Hepatocyte (in vitro differentiated cells): ENCODE measurements at regions not wholly inside any gene's neighbourhood (a gene's known extent, or its start where the extent isn't known, plus 50 kb on each side); places are given as distances from the start of the nearest gene placed in this dataset.

Experiments used
- DNase-seq: peaks from one replicate; pipeline ENCODE4 v3.0.0-alpha.2; 2016; ENCODE audit warnings: low spot score
- H2AFZ ChIP-seq: fragments of 200-600 bp; sonication (generic); 2 replicates; pipeline ENCODE4 v1.6.0; 2016; ENCODE audit warnings: antibody characterized with exemption, mild to moderate bottlenecking
- H3K27ac ChIP-seq: fragments of 200-600 bp; sonication (generic); 2 replicates; pipeline ENCODE4 v1.5.1; 2016; ENCODE audit warnings: mild to moderate bottlenecking
- H3K27me3 ChIP-seq: fragments of 200-600 bp; sonication (generic); 2 replicates; pipeline ENCODE4 v1.6.1; 2016
- H3K36me3 ChIP-seq: fragments of 200-600 bp; sonication (generic); replicated peaks from 2 replicates; pipeline ENCODE4 v1.5.1; 2016; ENCODE audit warnings: low read depth; ENCODE audit not compliant: insufficient read depth
- H3K4me1 ChIP-seq: fragments of 200-600 bp; sonication (generic); 2 replicates; pipeline ENCODE4 v1.5.1; 2016; ENCODE audit warnings: mild to moderate bottlenecking, moderate library complexity; ENCODE audit not compliant: insufficient read depth
- H3K4me2 ChIP-seq: fragments of 200-600 bp; sonication (generic); 2 replicates; pipeline ENCODE4 v1.6.0; 2016
- H3K4me3 ChIP-seq: fragments of 200-600 bp; sonication (generic); 2 replicates; pipeline ENCODE4 v1.5.1; 2016; ENCODE audit warnings: mild to moderate bottlenecking
- H3K79me2 ChIP-seq: fragments of 200-600 bp; sonication (generic); 2 replicates; pipeline ENCODE4 v1.6.0; 2017; ENCODE audit warnings: mild to moderate bottlenecking
- H3K9me2 ChIP-seq: fragments of 200-600 bp; sonication (generic); replicated peaks from 2 replicates; pipeline ENCODE4 v1.6.0; 2017; ENCODE audit warnings: mild to moderate bottlenecking; ENCODE audit not compliant: insufficient read depth
- H3K9me3 ChIP-seq: fragments of 200-600 bp; sonication (generic); 2 replicates; pipeline ENCODE4 v1.5.1; 2016; ENCODE audit warnings: low read depth, mild to moderate bottlenecking
- H4K20me1 ChIP-seq: fragments of 200-600 bp; sonication (generic); 2 replicates; pipeline ENCODE4 v1.6.0; 2016; ENCODE audit warnings: mild to moderate bottlenecking; ENCODE audit not compliant: insufficient read depth, poor library complexity, severe bottlenecking
- EZH2 ChIP-seq: fragments of 200-600 bp; sonication (generic); IDR thresholded peaks from 2 replicates; pipeline ENCODE4 v1.6.1; 2016; ENCODE audit warnings: antibody characterized with exemption, mild to moderate bottlenecking, borderline replicate concordance
- EZH2phosphoT487 ChIP-seq: fragments of 200-600 bp; sonication (generic); IDR thresholded peaks from one replicate; pipeline ENCODE4 v1.6.1; 2018; ENCODE audit warnings: antibody characterized with exemption, mild to moderate bottlenecking, low read depth, moderate library complexity; ENCODE audit not compliant: unreplicated experiment, severe bottlenecking
- WGBS: methylation state at CpG from one replicate; pipeline ENCODE4 v1.1.6; 2016; ENCODE audit warnings: low lambda C conversion rate; ENCODE audit errors: missing lambda C conversion rate; 5-methylcytosine and 5-hydroxymethylcytosine counted together
- TF ChIP-seq, protein P1 (sequence below): fragments of 200-600 bp; sonication (generic); IDR thresholded peaks from 2 replicates; pipeline ENCODE4 v1.5.1; 2016; ENCODE audit warnings: antibody characterized with exemption, mild to moderate bottlenecking; ENCODE audit not compliant: poor library complexity

DNA sequence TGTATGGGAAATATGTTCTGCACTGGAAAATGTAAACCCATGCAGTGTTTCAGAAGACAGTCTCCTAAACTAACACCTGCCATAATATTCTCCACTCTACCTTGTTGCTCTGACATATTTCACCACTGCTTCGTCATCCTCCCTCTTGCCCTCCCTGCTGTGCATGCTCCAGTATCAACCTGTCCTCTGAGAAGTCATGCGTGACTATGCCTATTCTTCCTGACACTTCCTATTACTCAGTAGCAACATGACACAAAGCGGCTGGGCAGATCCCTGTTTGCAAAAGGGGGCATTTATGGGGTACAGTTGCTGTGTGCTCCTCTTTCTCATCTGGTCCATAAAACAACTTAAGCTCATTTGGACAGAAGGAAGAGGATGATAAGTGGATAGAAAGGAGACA is 805.6 kb upstream of the EEF2KMT start:
- H3K4me3 ChIP-seq: no peak overlapping the region
- H3K27me3 ChIP-seq: no peaks in the 10 kb centered on the region
- no peak overlapping the region for H3K4me2 ChIP-seq
- TF ChIP-seq EZH2phosphoT487 (no peak), EZH2 (no peak)
- TF ChIP-seq, protein P1, sequence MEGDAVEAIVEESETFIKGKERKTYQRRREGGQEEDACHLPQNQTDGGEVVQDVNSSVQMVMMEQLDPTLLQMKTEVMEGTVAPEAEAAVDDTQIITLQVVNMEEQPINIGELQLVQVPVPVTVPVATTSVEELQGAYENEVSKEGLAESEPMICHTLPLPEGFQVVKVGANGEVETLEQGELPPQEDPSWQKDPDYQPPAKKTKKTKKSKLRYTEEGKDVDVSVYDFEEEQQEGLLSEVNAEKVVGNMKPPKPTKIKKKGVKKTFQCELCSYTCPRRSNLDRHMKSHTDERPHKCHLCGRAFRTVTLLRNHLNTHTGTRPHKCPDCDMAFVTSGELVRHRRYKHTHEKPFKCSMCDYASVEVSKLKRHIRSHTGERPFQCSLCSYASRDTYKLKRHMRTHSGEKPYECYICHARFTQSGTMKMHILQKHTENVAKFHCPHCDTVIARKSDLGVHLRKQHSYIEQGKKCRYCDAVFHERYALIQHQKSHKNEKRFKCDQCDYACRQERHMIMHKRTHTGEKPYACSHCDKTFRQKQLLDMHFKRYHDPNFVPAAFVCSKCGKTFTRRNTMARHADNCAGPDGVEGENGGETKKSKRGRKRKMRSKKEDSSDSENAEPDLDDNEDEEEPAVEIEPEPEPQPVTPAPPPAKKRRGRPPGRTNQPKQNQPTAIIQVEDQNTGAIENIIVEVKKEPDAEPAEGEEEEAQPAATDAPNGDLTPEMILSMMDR: no peak
- 80% methylated on average over 3 of the region's 3 CpGs for WGBS
- H3K9me3 ChIP-seq: no peaks in the 10 kb centered on the region
- no peaks in the 10 kb centered on the region for H3K36me3 ChIP-seq
- no peak overlapping the region for H2AFZ ChIP-seq
- no peaks in the 10 kb centered on the region for H3K4me1 ChIP-seq
- H3K9me2 ChIP-seq: no peaks in the 10 kb centered on the region
- no peak overlapping the region for H3K27ac ChIP-seq
- H3K79me2 ChIP-seq: no peaks in the 10 kb centered on the region
- DNase-seq: no peak
- no peaks in the 10 kb centered on the region for H4K20me1 ChIP-seq

DNA sequence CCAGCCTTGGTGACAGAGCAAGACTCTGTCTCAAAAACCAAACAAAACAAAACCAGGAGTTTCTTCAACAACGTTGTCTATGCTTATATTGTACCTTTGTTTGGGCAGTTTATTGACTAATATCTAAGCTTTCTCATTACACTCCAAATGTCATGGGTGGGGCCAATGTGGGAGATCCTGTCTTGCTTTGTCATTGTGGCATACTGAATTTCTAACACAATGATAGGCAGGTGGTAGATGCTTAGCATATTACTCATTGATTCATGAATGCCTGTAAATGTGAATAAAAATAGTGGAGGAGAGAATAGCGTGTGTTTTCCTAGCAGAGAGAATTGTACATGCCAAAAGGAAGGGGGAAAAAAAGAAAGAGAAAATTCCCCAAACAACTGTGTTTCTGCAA is 802.5 kb upstream of the EEF2KMT start:
- H3K9me2 ChIP-seq: no peaks in the 10 kb centered on the region
- H4K20me1 ChIP-seq: no peaks in the 10 kb centered on the region
- no peaks in the 10 kb centered on the region for H3K79me2 ChIP-seq
- no peaks in the 10 kb centered on the region for H3K36me3 ChIP-seq
- no peak overlapping the region for H3K4me2 ChIP-seq
- DNase-seq: no peak
- no peaks in the 10 kb centered on the region for H3K4me1 ChIP-seq
- TF ChIP-seq EZH2 (no peak), EZH2phosphoT487 (no peak)
- TF ChIP-seq, protein P1: no peak
- no peaks in the 10 kb centered on the region for H3K9me3 ChIP-seq
- 80% methylated on average over 2 of the region's 2 CpGs for WGBS
- H2AFZ ChIP-seq: no peak overlapping the region
- H3K4me3 ChIP-seq: no peak overlapping the region
- no peak overlapping the region for H3K27ac ChIP-seq
- no peaks in the 10 kb centered on the region for H3K27me3 ChIP-seq

- 51% methylated on average over 5 of the region's 5 CpGs for WGBS
- no peak overlapping the region for H3K4me2 ChIP-seq
- H4K20me1 ChIP-seq: no peaks in the 10 kb centered on the region
- H3K4me1 ChIP-seq: no peaks in the 10 kb centered on the region
- H3K79me2 ChIP-seq: no peaks in the 10 kb centered on the region
- H3K27ac ChIP-seq: no peak overlapping the region
- no peak overlapping the region for H3K4me3 ChIP-seq
- TF ChIP-seq EZH2 (no peak), EZH2phosphoT487 (no peak)
- TF ChIP-seq, protein P1: no peak
- H2AFZ ChIP-seq: no peak overlapping the region
- no peaks in the 10 kb centered on the region for H3K9me2 ChIP-seq
- DNase-seq: no peak
- no peaks in the 10 kb centered on the region for H3K36me3 ChIP-seq
- H3K27me3 ChIP-seq: no peaks in the 10 kb centered on the region
- H3K9me3 ChIP-seq: no peaks in the 10 kb centered on the region
Observed at GRCh38 chr16:5895976-5896375, 798.4 kb upstream of the EEF2KMT start.

GRCh38 chr16:5895137-5895536 is 797.5 kb upstream of the EEF2KMT start:
- Histone ChIP-seq H3K27me3 (no peaks in the 10 kb centered on the region), H4K20me1 (no peaks in the 10 kb centered on the region), H3K4me1 (no peaks in the 10 kb centered on the region), H3K36me3 (no peaks in the 10 kb centered on the region), H3K4me2 (no peak overlapping the region), H3K9me2 (no peaks in the 10 kb centered on the region), H2AFZ (no peak overlapping the region), H3K27ac (no peak overlapping the region), H3K4me3 (no peak overlapping the region), H3K79me2 (no peaks in the 10 kb centered on the region), H3K9me3 (no peaks in the 10 kb centered on the region)
- DNase-seq: no peak
- 69% methylated on average over 4 of the region's 4 CpGs for WGBS
- TF ChIP-seq EZH2phosphoT487 (no peak), EZH2 (no peak)
- TF ChIP-seq, protein P1: no peak
